ENCODE measurements at regions not wholly inside any gene's neighbourhood (a gene's known extent, or its start where the extent isn't known, plus 50 kb on each side); places are given as distances from the start of the nearest gene placed in this dataset.

GRCh38 chr12:97666263-97666662, 203.7 kb downstream of the RMST start:
- Histone ChIP-seq H3K27ac (ENCODE audit: low read depth, low read length) (no peak overlapping the region), H2AFZ (ENCODE audit: low read depth, low read length, severe bottlenecking) (no peak overlapping the region), H3K27me3 (ENCODE audit: low read length) (no peaks in the 10 kb centered on the region), H3K79me2 (ENCODE audit: insufficient read depth, low read length) (no peaks in the 10 kb centered on the region), H3K36me3 (ENCODE audit: low read length) (no peaks in the 10 kb centered on the region), H3K9me3 (ENCODE audit: insufficient read depth, low read length) (no peaks in the 10 kb centered on the region), H3F3A (ENCODE audit: insufficient read depth) (no peaks in the 10 kb centered on the region), H3K4me2 (ENCODE audit: low read depth, low read length, poor library complexity, severe bottlenecking) (no peak overlapping the region), H3K4me3 (ENCODE audit: insufficient read depth, low read length, poor library complexity, severe bottlenecking) (no peak overlapping the region), H3K9me2 (replicated peaks; ENCODE audit: insufficient read depth, low read length) (no peaks in the 10 kb centered on the region), H3K9ac (ENCODE audit: low read length) (no peak overlapping the region), H4K20me1 (ENCODE audit: low read depth, low read length) (no peaks in the 10 kb centered on the region)
- TF ChIP-seq CTCF (IDR thresholded peaks at IDR 0.05; ENCODE audit: insufficient read depth, low read length, poor library complexity, severe bottlenecking) = no peak
- TF ChIP-seq EZH2phosphoT487 (conservative IDR thresholded peaks at IDR 0.05; ENCODE audit: low read length) = no peak

- no peak overlapping the region for H3K4me3 ChIP-seq (ENCODE audit: insufficient read depth, low read length, poor library complexity, severe bottlenecking)
- no peaks in the 10 kb centered on the region for H3F3A ChIP-seq (ENCODE audit: insufficient read depth)
- no peaks in the 10 kb centered on the region for H3K79me2 ChIP-seq (ENCODE audit: insufficient read depth, low read length)
- no peak overlapping the region for H3K27ac ChIP-seq (ENCODE audit: low read depth, low read length)
- no peaks in the 10 kb centered on the region for H3K9me3 ChIP-seq (ENCODE audit: insufficient read depth, low read length)
- H3K36me3 ChIP-seq (ENCODE audit: low read length) = no peaks in the 10 kb centered on the region
- H3K9ac ChIP-seq (ENCODE audit: low read length) = no peak overlapping the region
- no peaks in the 10 kb centered on the region for H4K20me1 ChIP-seq (ENCODE audit: low read depth, low read length)
- H3K4me2 ChIP-seq (ENCODE audit: low read depth, low read length, poor library complexity, severe bottlenecking) = no peak overlapping the region
- H2AFZ ChIP-seq (ENCODE audit: low read depth, low read length, severe bottlenecking) = no peak overlapping the region
- TF ChIP-seq EZH2phosphoT487 (conservative IDR thresholded peaks at IDR 0.05; ENCODE audit: low read length) (no peak), CTCF (IDR thresholded peaks at IDR 0.05; ENCODE audit: insufficient read depth, low read length, poor library complexity, severe bottlenecking) (no peak)
- no peaks in the 10 kb centered on the region for H3K9me2 ChIP-seq (replicated peaks; ENCODE audit: insufficient read depth, low read length)
- H3K27me3 ChIP-seq (ENCODE audit: low read length) = no peaks in the 10 kb centered on the region
These were observed 210.3 kb downstream of the RMST start for GRCh38 chr12:97672870-97673269.

- H3F3A ChIP-seq (ENCODE audit: insufficient read depth) = no peaks in the 10 kb centered on the region
- no peaks in the 10 kb centered on the region for H3K79me2 ChIP-seq (ENCODE audit: insufficient read depth, low read length)
- no peaks in the 10 kb centered on the region for H3K9me3 ChIP-seq (ENCODE audit: insufficient read depth, low read length)
- TF ChIP-seq CTCF (IDR thresholded peaks at IDR 0.05; ENCODE audit: insufficient read depth, low read length, poor library complexity, severe bottlenecking) (no peak), EZH2phosphoT487 (conservative IDR thresholded peaks at IDR 0.05; ENCODE audit: low read length) (no peak)
- H3K9me2 ChIP-seq (replicated peaks; ENCODE audit: insufficient read depth, low read length) = no peaks in the 10 kb centered on the region
- no peaks in the 10 kb centered on the region for H3K36me3 ChIP-seq (ENCODE audit: low read length)
- H3K27me3 ChIP-seq (ENCODE audit: low read length) = no peaks in the 10 kb centered on the region
- no peak overlapping the region for H3K9ac ChIP-seq (ENCODE audit: low read length)
- no peak overlapping the region for H2AFZ ChIP-seq (ENCODE audit: low read depth, low read length, severe bottlenecking)
- no peaks in the 10 kb centered on the region for H4K20me1 ChIP-seq (ENCODE audit: low read depth, low read length)
- no peak overlapping the region for H3K27ac ChIP-seq (ENCODE audit: low read depth, low read length)
- no peak overlapping the region for H3K4me3 ChIP-seq (ENCODE audit: insufficient read depth, low read length, poor library complexity, severe bottlenecking)
- no peak overlapping the region for H3K4me2 ChIP-seq (ENCODE audit: low read depth, low read length, poor library complexity, severe bottlenecking)
These were observed 218.1 kb downstream of the RMST start for GRCh38 chr12:97680751-97681150.
